K562 (cell line): ENCODE measurements at regions not wholly inside any gene's neighbourhood (a gene's known extent, or its start where the extent isn't known, plus 50 kb on each side); places are given as distances from the start of the nearest gene placed in this dataset.

ENCODE experiments used
- ATAC-seq: fragments of 200-7000 bp; cut with Tn5 transposase; 3 replicates; pipeline ENCODE4 v1.9.1; 2020; ENCODE audit warnings: moderate library complexity
- BruUV-seq: library from RNA; stranded (reverse); fragments of 400-500 nt; replicated peaks from 2 replicates; lab custom pipeline; 2021; lab: Mats Ljungman, UMichigan
- CTCF ChIA-PET: fragments of 300-600 bp; formaldehyde crosslinking; extraction: SDS; loops from one replicate; lab custom pipeline; 2021; ENCODE audit warnings: low intra/inter-chr PET ratio; lab: Yijun Ruan, JAX
- POLR2A ChIA-PET: fragments of 300-600, 350-650 bp; sonication (Branson Sonifier 250); formaldehyde crosslinking; extraction: SDS; loops from one replicate; lab custom pipeline; 2021; ENCODE audit warnings: antibody characterized with exemption, inconsistent platforms; lab: Yijun Ruan, JAX
- DNase-seq, 4 experiments: peaks; one replicate each; pipeline versions ENCODE4 v3.0.0 to v3.0.0-alpha.2; 2011 to 2018; ENCODE audit warnings: low spot score in 3 of 4, mixed read lengths in 3 of 4; ENCODE audit errors: extremely low read depth in 1 of 4
- FAIRE-seq: peaks from 2 replicates; lab custom pipeline; 2011; peaks lifted over from hg19 to GRCh38; lab: Jason Lieb, UNC
- H2AFZ ChIP-seq: 2 replicates; pipeline ENCODE4 v1.6.0; 2011; ENCODE audit warnings: low read depth, low read length, control low read depth, inconsistent platforms
- H3K27ac ChIP-seq: fragments of 200-600 bp; 3 replicates; pipeline ENCODE4 v1.8.0; 2011; ENCODE audit warnings: low read depth, mild to moderate bottlenecking, control low read depth, inconsistent platforms, low read length, moderate library complexity, mixed read lengths; ENCODE audit errors: extremely low read depth
- H3K27me3 ChIP-seq, 2 experiments: fragments of 300-600 bp in 1 of 2; 2 replicates in 1 of 2; 3 replicates in 1 of 2; pipeline versions ENCODE4 v1.6.0 to v1.8.0; 2011; ENCODE audit warnings: inconsistent platforms in 2 of 2, low read length in 2 of 2, mild to moderate bottlenecking in 1 of 2, mixed read lengths in 1 of 2, moderate library complexity in 1 of 2; ENCODE audit not compliant: control insufficient read depth in 2 of 2, insufficient read depth in 2 of 2
- H3K36me3 ChIP-seq: fragments of 300-600 bp; 3 replicates; pipeline ENCODE4 v1.8.0; 2011; ENCODE audit warnings: mild to moderate bottlenecking, low read length, inconsistent platforms; ENCODE audit not compliant: control insufficient read depth, insufficient read depth
- H3K4me1 ChIP-seq, 2 experiments: fragments of 200-600 bp in 1 of 2; replicated peaks in 1 of 2; 2 replicates in 1 of 2; 3 replicates in 1 of 2; pipeline versions ENCODE4 v1.5.1 to v1.8.0; 2011; ENCODE audit warnings: inconsistent platforms in 2 of 2, low read length in 2 of 2, mild to moderate bottlenecking in 1 of 2, mixed read lengths in 1 of 2, moderate library complexity in 1 of 2; ENCODE audit not compliant: control insufficient read depth in 2 of 2, insufficient read depth in 2 of 2
- H3K4me2 ChIP-seq: 2 replicates; pipeline ENCODE4 v1.6.1; 2011; ENCODE audit warnings: low read length, control low read depth, inconsistent platforms, mixed read lengths; ENCODE audit not compliant: insufficient read depth
- H3K4me3 ChIP-seq: fragments of 200-600 bp; sonication (generic), shearing (Covaris generic); 2 replicates; pipeline ENCODE4 v1.5.1; 2016; ENCODE audit warnings: control low read depth, inconsistent platforms
- H3K79me2 ChIP-seq: fragments of 200-600 bp; 3 replicates; pipeline ENCODE4 v1.8.0; 2011; ENCODE audit warnings: low read length, inconsistent platforms; ENCODE audit not compliant: control insufficient read depth, insufficient read depth
- H3K9ac ChIP-seq, 2 experiments: 2 replicates each; pipeline versions ENCODE4 v1.6.0 to v1.6.1; 2011; ENCODE audit warnings: low read depth in 2 of 2, low read length in 2 of 2, control low read depth in 1 of 2, inconsistent platforms in 1 of 2, mild to moderate bottlenecking in 1 of 2, mixed read lengths in 1 of 2; ENCODE audit not compliant: insufficient read depth in 1 of 2
- H3K9me1 ChIP-seq: one replicate; pipeline ENCODE4 v1.6.0; 2011; ENCODE audit warnings: inconsistent platforms, mild to moderate bottlenecking, low read length, moderate library complexity; ENCODE audit not compliant: control insufficient read depth, insufficient read depth
- H3K9me3 ChIP-seq: replicated peaks from 2 replicates; pipeline ENCODE4 v1.5.1; 2011; ENCODE audit warnings: low read depth, low read length, inconsistent platforms; ENCODE audit not compliant: control insufficient read depth, insufficient read depth
- H4K20me1 ChIP-seq: replicated peaks from 2 replicates; pipeline ENCODE4 v1.6.1; 2011; ENCODE audit warnings: low read length, inconsistent platforms, mixed read lengths; ENCODE audit not compliant: control insufficient read depth, insufficient read depth
- ARNT ChIP-seq, 2 experiments: fragments of 450-650 bp; IDR thresholded peaks; 2 replicates each; pipeline ENCODE4 v1.6.1; 2016; ENCODE audit warnings: mild to moderate bottlenecking in 1 of 2
- CBX3 ChIP-seq, 2 experiments: IDR thresholded peaks; 1 replicate in 1 of 2; 2 replicates in 1 of 2; pipeline ENCODE4 v1.6.1; 2012; ENCODE audit warnings: inconsistent platforms in 2 of 2, low read length in 2 of 2, borderline replicate concordance in 1 of 2, control low read depth in 1 of 2
- CREM ChIP-seq: IDR thresholded peaks from 2 replicates; pipeline ENCODE4 v1.6.1; 2014; ENCODE audit warnings: antibody characterized with exemption, low read depth
- IRF9 ChIP-seq: fragments of 450-650 bp; IDR thresholded peaks from 2 replicates; pipeline ENCODE4 v1.6.1; 2016; ENCODE audit warnings: missing biosample characterization, missing genetic modification characterization
- JUN ChIP-seq, 2 experiments: sonication (generic) in 1 of 2; formaldehyde crosslinking in 1 of 2; IDR thresholded peaks; 2 replicates each; pipeline versions ENCODE4 v1.6.1 to v1.8.0; 2012 to 2022; ENCODE audit warnings: borderline replicate concordance in 2 of 2, mild to moderate bottlenecking in 2 of 2, improper control_type of control experiment in 1 of 2, low read depth in 1 of 2, low read length in 1 of 2, missing genetic modification reagents in 1 of 2
- MCM7 ChIP-seq, 2 experiments: fragments of 450-650 bp; IDR thresholded peaks; 2 replicates each; pipeline ENCODE4 v1.6.1; 2016 to 2018
- MTA3 ChIP-seq: fragments of 450-650 bp; formaldehyde crosslinking; IDR thresholded peaks from 2 replicates; pipeline ENCODE4 v1.6.1; 2017; ENCODE audit warnings: mild to moderate bottlenecking, borderline replicate concordance
- NCOA2 ChIP-seq, 2 experiments: fragments of 450-650 bp; IDR thresholded peaks; 2 replicates each; pipeline ENCODE4 v1.6.1; 2018; ENCODE audit warnings: mild to moderate bottlenecking in 2 of 2, moderate library complexity in 1 of 2; ENCODE audit not compliant: partially characterized antibody in 2 of 2
- RBM14 ChIP-seq: fragments of 200-400 bp; formaldehyde crosslinking; IDR thresholded peaks from 2 replicates; pipeline ENCODE4 v1.6.1; 2018; ENCODE audit warnings: low read depth, mild to moderate bottlenecking, low read length, moderate library complexity, borderline replicate concordance; ENCODE audit not compliant: insufficient read depth
- SAFB ChIP-seq: fragments of 200-400 bp; formaldehyde crosslinking; IDR thresholded peaks from 2 replicates; pipeline ENCODE4 v1.6.1; 2017; ENCODE audit warnings: low read depth, low read length, borderline replicate concordance
- SP2 ChIP-seq: IDR thresholded peaks from 2 replicates; pipeline ENCODE4 v1.6.1; 2011; ENCODE audit warnings: mild to moderate bottlenecking, low read depth, low read length, moderate library complexity; ENCODE audit not compliant: poor library complexity, severe bottlenecking; ENCODE audit errors: extremely low read depth
- TCF7L2 ChIP-seq: fragments of 150-350 bp; IDR thresholded peaks from 2 replicates; pipeline ENCODE4 v1.6.1; 2016; ENCODE audit warnings: low read depth, mild to moderate bottlenecking, low read length, moderate library complexity
- ZBTB7A ChIP-seq: IDR thresholded peaks from 2 replicates; pipeline ENCODE4 v1.6.1; 2011; ENCODE audit warnings: low read depth, mild to moderate bottlenecking, low read length, moderate library complexity, borderline replicate concordance; ENCODE audit not compliant: control insufficient read depth
- ZFX ChIP-seq: sonication (generic); formaldehyde crosslinking; IDR thresholded peaks from 2 replicates; pipeline ENCODE4 v1.8.0; 2022; ENCODE audit warnings: mild to moderate bottlenecking, missing genetic modification reagents, moderate library complexity
- ZNF133 ChIP-seq: fragments of 250-450 bp; sonication (Bioruptor Pico); IDR thresholded peaks from 2 replicates; pipeline ENCODE4 v1.4.0; 2020; ENCODE audit warnings: mild to moderate bottlenecking
- ZNF217 ChIP-seq: sonication (generic); formaldehyde crosslinking; IDR thresholded peaks from 2 replicates; pipeline ENCODE4 v1.8.0; 2022; ENCODE audit warnings: mild to moderate bottlenecking, missing genetic modification reagents
- WGBS: fragments of 100-300 bp; shearing (Covaris generic); methylation state at CpG from one replicate; pipeline ENCODE4 v1.1.6; 2016; ENCODE audit warnings: low coverage, mixed read lengths; ENCODE audit not compliant: insufficient coverage; ENCODE audit errors: missing lambda C conversion rate; 5-methylcytosine and 5-hydroxymethylcytosine counted together
- in situ Hi-C: fragments of 300-500 bp; cut with MboI; formaldehyde crosslinking; loops from 4 replicates; pipeline ENCODE4 v1.15.0; 2018; ENCODE audit warnings: inconsistent platforms, mixed read lengths
- intact Hi-C: fragments of 100-400 bp; cut with micrococcal nuclease; formaldehyde crosslinking; loops from 2 replicates; pipeline ENCODE4 v1.14.2; 2022
- TF ChIP-seq, protein P1 (sequence below): fragments of 150-350 bp; IDR thresholded peaks from 2 replicates; pipeline ENCODE4 v1.6.1; 2014; ENCODE audit warnings: low read depth, mild to moderate bottlenecking, low read length, borderline replicate concordance
- TF ChIP-seq, protein P2 (sequence below): fragments of 250-450 bp; sonication (Bioruptor Pico); IDR thresholded peaks from 2 replicates; pipeline ENCODE4 v1.5.0; 2021

- DNase-seq: no peak
- 14% methylated on average over 1 of the region's 2 CpGs for WGBS
- no peaks in the 10 kb centered on the region for H3K4me1 ChIP-seq
- H3K27me3 ChIP-seq: no peaks in the 10 kb centered on the region
- H3K36me3 ChIP-seq: no peaks in the 10 kb centered on the region
- no peaks in the 10 kb centered on the region for H4K20me1 ChIP-seq
- no TSS peak for BruUV-seq
- CTCF ChIA-PET: no interaction called here
- H3K9me3 ChIP-seq: no peaks in the 10 kb centered on the region
- no peak overlapping the region for H3K4me2 ChIP-seq
- H3K4me3 ChIP-seq: no peak overlapping the region
- H3K27ac ChIP-seq: no peak overlapping the region
- in situ Hi-C loops (no loop called here), intact Hi-C loops (no loop called here)
- POLR2A ChIA-PET: interaction anchor here (0.7 kb wide), 1 partner anchor 47 kb away, joined by 4 read pairs; no protein-coding TSS in a partner anchor
- TF ChIP-seq MTA3 (no peak), SAFB (no peak), ARNT (IDR thresholded peaks at IDR 0.05) (no peak), TCF7L2 (no peak), NCOA2 (IDR thresholded peaks at IDR 0.05; ENCODE audit: partially characterized antibody in 2 of 2) (no peak), ZBTB7A (no peak), JUN (IDR thresholded peaks at IDR 0.05; ENCODE audit: borderline replicate concordance, low read depth, low read length) (no peak), JUN (CRISPR knock-in tag; IDR thresholded peaks at IDR 0.05; ENCODE audit: borderline replicate concordance) (no peak), RBM14 (no peak), MCM7 (IDR thresholded peaks at IDR 0.05) (no peak), ZFX (CRISPR knock-in tag) (no peak), CBX3 (IDR thresholded peaks at IDR 0.05; ENCODE audit: borderline replicate concordance in 1 of 2, low read length in 2 of 2) (no peak), IRF9 (tag) (no peak), ZNF217 (CRISPR knock-in tag) (no peak), SP2 (no peak), ZNF133 (CRISPR knock-in tag) (no peak), CREM (no peak)
- TF ChIP-seq, protein P1, sequence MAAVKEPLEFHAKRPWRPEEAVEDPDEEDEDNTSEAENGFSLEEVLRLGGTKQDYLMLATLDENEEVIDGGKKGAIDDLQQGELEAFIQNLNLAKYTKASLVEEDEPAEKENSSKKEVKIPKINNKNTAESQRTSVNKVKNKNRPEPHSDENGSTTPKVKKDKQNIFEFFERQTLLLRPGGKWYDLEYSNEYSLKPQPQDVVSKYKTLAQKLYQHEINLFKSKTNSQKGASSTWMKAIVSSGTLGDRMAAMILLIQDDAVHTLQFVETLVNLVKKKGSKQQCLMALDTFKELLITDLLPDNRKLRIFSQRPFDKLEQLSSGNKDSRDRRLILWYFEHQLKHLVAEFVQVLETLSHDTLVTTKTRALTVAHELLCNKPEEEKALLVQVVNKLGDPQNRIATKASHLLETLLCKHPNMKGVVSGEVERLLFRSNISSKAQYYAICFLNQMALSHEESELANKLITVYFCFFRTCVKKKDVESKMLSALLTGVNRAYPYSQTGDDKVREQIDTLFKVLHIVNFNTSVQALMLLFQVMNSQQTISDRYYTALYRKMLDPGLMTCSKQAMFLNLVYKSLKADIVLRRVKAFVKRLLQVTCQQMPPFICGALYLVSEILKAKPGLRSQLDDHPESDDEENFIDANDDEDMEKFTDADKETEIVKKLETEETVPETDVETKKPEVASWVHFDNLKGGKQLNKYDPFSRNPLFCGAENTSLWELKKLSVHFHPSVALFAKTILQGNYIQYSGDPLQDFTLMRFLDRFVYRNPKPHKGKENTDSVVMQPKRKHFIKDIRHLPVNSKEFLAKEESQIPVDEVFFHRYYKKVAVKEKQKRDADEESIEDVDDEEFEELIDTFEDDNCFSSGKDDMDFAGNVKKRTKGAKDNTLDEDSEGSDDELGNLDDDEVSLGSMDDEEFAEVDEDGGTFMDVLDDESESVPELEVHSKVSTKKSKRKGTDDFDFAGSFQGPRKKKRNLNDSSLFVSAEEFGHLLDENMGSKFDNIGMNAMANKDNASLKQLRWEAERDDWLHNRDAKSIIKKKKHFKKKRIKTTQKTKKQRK: no peak
- TF ChIP-seq, protein P2, sequence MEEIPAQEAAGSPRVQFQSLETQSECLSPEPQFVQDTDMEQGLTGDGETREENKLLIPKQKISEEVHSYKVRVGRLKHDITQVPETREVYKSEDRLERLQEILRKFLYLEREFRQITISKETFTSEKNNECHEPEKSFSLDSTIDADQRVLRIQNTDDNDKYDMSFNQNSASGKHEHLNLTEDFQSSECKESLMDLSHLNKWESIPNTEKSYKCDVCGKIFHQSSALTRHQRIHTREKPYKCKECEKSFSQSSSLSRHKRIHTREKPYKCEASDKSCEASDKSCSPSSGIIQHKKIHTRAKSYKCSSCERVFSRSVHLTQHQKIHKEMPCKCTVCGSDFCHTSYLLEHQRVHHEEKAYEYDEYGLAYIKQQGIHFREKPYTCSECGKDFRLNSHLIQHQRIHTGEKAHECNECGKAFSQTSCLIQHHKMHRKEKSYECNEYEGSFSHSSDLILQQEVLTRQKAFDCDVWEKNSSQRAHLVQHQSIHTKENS (CRISPR knock-in tag): no peak
- H3K9ac ChIP-seq: no peak overlapping the region
- FAIRE-seq: no peak
- no peaks in the 10 kb centered on the region for H3K9me1 ChIP-seq
- ATAC-seq: no peak
- no peaks in the 10 kb centered on the region for H3K79me2 ChIP-seq
- H2AFZ ChIP-seq: no peak overlapping the region
Measured at GRCh38 chr3:144167634-144168033, 196.0 kb downstream of the DIPK2A start.
